ENCODE measurements at regions not wholly inside any gene's neighbourhood (a gene's known extent, or its start where the extent isn't known, plus 50 kb on each side); places are given as distances from the start of the nearest gene placed in this dataset.
A peak's percentile ranks its signal among the peaks of the same experiment; 100 is the strongest.

GRCh38 chr5:57770039-57770438, 287.4 kb upstream of the ACTBL2 start:
- Histone ChIP-seq H3K36me3 (ENCODE audit: control insufficient read depth, insufficient read depth, low read length) (no peaks in the 10 kb centered on the region), H3K9me3 (ENCODE audit: control insufficient read depth, insufficient read depth, low read depth, low read length) (no peaks in the 10 kb centered on the region), H3K27me3 (ENCODE audit: control insufficient read depth, insufficient read depth, low read length) (no peaks in the 10 kb centered on the region), H3K4me1 (ENCODE audit: control insufficient read depth, insufficient read depth, low read length) (no peaks in the 10 kb centered on the region), H3K27ac (ENCODE audit: low read length) (no peak overlapping the region), H3K4me3 (ENCODE audit: low read depth in 2 of 2, low read length in 2 of 2) (no peak overlapping the region)
- in situ Hi-C loops (cut with HindIII; ENCODE audit: low pct_unique_long_range_greater_than_20kb, low sequenced_read_pairs) (no loop called here), intact Hi-C loops (cut with micrococcal nuclease; ENCODE audit: unreplicated experiment) (no loop called here)
- ChIA-PET CTCF (no interaction called here), POLR2A (no interaction called here)
- ATAC-seq (no peak), DNase-seq (ENCODE audit: low read depth, low spot score) (no peak)
- no TSS peak for BruUV-seq (replicated peaks)
- TF ChIP-seq CTCF (IDR thresholded peaks at IDR 0.05) = no peak
- no peak for TF ChIP-seq SIN3A (IDR thresholded peaks at IDR 0.05; ENCODE audit: borderline replicate concordance, insufficient read depth, low read depth, low read length)
- TF ChIP-seq POLR2AphosphoS5 (IDR thresholded peaks at IDR 0.05; ENCODE audit: low read depth, low read length) = no peak
- TF ChIP-seq TCF7L2 (IDR thresholded peaks at IDR 0.05; ENCODE audit: low read depth, low read length) = no peak
- no peak for TF ChIP-seq REST (IDR thresholded peaks at IDR 0.05; ENCODE audit: insufficient read depth in 1 of 2, low read depth in 2 of 2, low read length in 1 of 2)

GRCh38 chr5:57768745-57769144, 286.1 kb upstream of the ACTBL2 start:
- H3K36me3 ChIP-seq (ENCODE audit: control insufficient read depth, insufficient read depth, low read length) = no peaks in the 10 kb centered on the region
- H3K27me3 ChIP-seq (ENCODE audit: control insufficient read depth, insufficient read depth, low read length) = no peaks in the 10 kb centered on the region
- peak overlapping the region; percentile 10; the same call in 1 of the 2 replicates for H3K27ac ChIP-seq (ENCODE audit: low read length)
- intact Hi-C loops (cut with micrococcal nuclease; ENCODE audit: unreplicated experiment) (no loop called here), in situ Hi-C loops (cut with HindIII; ENCODE audit: low pct_unique_long_range_greater_than_20kb, low sequenced_read_pairs) (no loop called here)
- ATAC-seq (no peak), DNase-seq (ENCODE audit: low read depth, low spot score) (no peak)
- H3K4me1 ChIP-seq (ENCODE audit: control insufficient read depth, insufficient read depth, low read length) = no peaks in the 10 kb centered on the region
- POLR2A ChIA-PET = no interaction called here
- no peak overlapping the region for H3K4me3 ChIP-seq (ENCODE audit: low read depth in 2 of 2, low read length in 2 of 2)
- H3K9me3 ChIP-seq (ENCODE audit: control insufficient read depth, insufficient read depth, low read depth, low read length) = no peaks in the 10 kb centered on the region
- TF ChIP-seq SIN3A (IDR thresholded peaks at IDR 0.05; ENCODE audit: borderline replicate concordance, insufficient read depth, low read depth, low read length) = no peak
- no peak for TF ChIP-seq CTCF (IDR thresholded peaks at IDR 0.05)
- no peak for TF ChIP-seq POLR2AphosphoS5 (IDR thresholded peaks at IDR 0.05; ENCODE audit: low read depth, low read length)
- no TSS peak for BruUV-seq (replicated peaks)
- CTCF ChIA-PET = no interaction called here

Data from Panc1 (cell line).